ENCODE measurements at regions not wholly inside any gene's neighbourhood (a gene's known extent, or its start where the extent isn't known, plus 50 kb on each side); places are given as distances from the start of the nearest gene placed in this dataset.
"Not testable (repeated sequence)": the region's sequence is repeated elsewhere in the genome, so short reads cannot be mapped to it uniquely, and the experiment has no call there.

- Histone ChIP-seq H3K27me3 (ENCODE audit: control insufficient read depth, insufficient read depth, low read length) (no peaks in the 10 kb centered on the region), H3K36me3 (ENCODE audit: control insufficient read depth, insufficient read depth, low read length) (no peaks in the 10 kb centered on the region), H3K4me1 (ENCODE audit: control insufficient read depth, insufficient read depth, low read length) (no peaks in the 10 kb centered on the region), H3K9ac (ENCODE audit: low read length) (no peak overlapping the region), H3K27ac (ENCODE audit: low read depth, low read length) (no peak overlapping the region), H3K4me3 (ENCODE audit: low read length) (no peak overlapping the region)
These were observed 1662.2 kb upstream of the FLRT2 start for GRCh38 chr14:83867566-83868225.

GRCh38 chr14:83870546-83871270 lies 1659.2 kb upstream of the FLRT2 start:
- Histone ChIP-seq H3K4me1 (ENCODE audit: control insufficient read depth, insufficient read depth, low read length) (peaks cover 4% of the 10 kb centered on the region), H3K36me3 (ENCODE audit: control insufficient read depth, insufficient read depth, low read length) (no peaks in the 10 kb centered on the region), H3K27me3 (ENCODE audit: control insufficient read depth, insufficient read depth, low read length) (no peaks in the 10 kb centered on the region), H3K27ac (ENCODE audit: low read depth, low read length) (no peak overlapping the region), H3K9ac (ENCODE audit: low read length) (no peak overlapping the region), H3K4me3 (ENCODE audit: low read length) (no peak overlapping the region)

GRCh38 chr14:83873669-83874068 lies 1656.3 kb upstream of the FLRT2 start:
- no peak overlapping the region for H3K9ac ChIP-seq (ENCODE audit: low read length)
- no peak overlapping the region for H3K27ac ChIP-seq (ENCODE audit: low read depth, low read length)

GRCh38 chr14:83874662-83875061 lies 1655.3 kb upstream of the FLRT2 start:
- no peaks in the 10 kb centered on the region for H3K36me3 ChIP-seq (ENCODE audit: control insufficient read depth, insufficient read depth, low read length)
- H3K27ac ChIP-seq (ENCODE audit: low read depth, low read length) = no peak overlapping the region
- H3K27me3 ChIP-seq (ENCODE audit: control insufficient read depth, insufficient read depth, low read length) = no peaks in the 10 kb centered on the region
- H3K4me3 ChIP-seq (ENCODE audit: low read length) = no peak overlapping the region
- H3K9ac ChIP-seq (ENCODE audit: low read length) = no peak overlapping the region
- H3K4me1 ChIP-seq (ENCODE audit: control insufficient read depth, insufficient read depth, low read length) = peaks cover 4% of the 10 kb centered on the region

More at GRCh38 chr14:83873669-83874068, 1656.3 kb upstream of the FLRT2 start:
- Histone ChIP-seq H3K4me3 (ENCODE audit: low read length) (no peak overlapping the region), H3K36me3 (ENCODE audit: control insufficient read depth, insufficient read depth, low read length) (no peaks in the 10 kb centered on the region), H3K4me1 (ENCODE audit: control insufficient read depth, insufficient read depth, low read length) (peaks cover 4% of the 10 kb centered on the region), H3K27me3 (ENCODE audit: control insufficient read depth, insufficient read depth, low read length) (no peaks in the 10 kb centered on the region)

- H3K4me3 ChIP-seq (ENCODE audit: low read length) = no peak overlapping the region
- no peak overlapping the region for H3K9ac ChIP-seq (ENCODE audit: low read length)
- no peaks in the 10 kb centered on the region for H3K27me3 ChIP-seq (ENCODE audit: control insufficient read depth, insufficient read depth, low read length)
- no peaks in the 10 kb centered on the region for H3K36me3 ChIP-seq (ENCODE audit: control insufficient read depth, insufficient read depth, low read length)
- no peak overlapping the region for H3K27ac ChIP-seq (ENCODE audit: low read depth, low read length)
- no peaks in the 10 kb centered on the region for H3K4me1 ChIP-seq (ENCODE audit: control insufficient read depth, insufficient read depth, low read length)
These were observed 1646.2 kb upstream of the FLRT2 start for GRCh38 chr14:83883732-83884131.

- no peak overlapping the region for H3K4me3 ChIP-seq (ENCODE audit: low read length)
- no peak overlapping the region for H3K9ac ChIP-seq (ENCODE audit: low read length)
- H3K27me3 ChIP-seq (ENCODE audit: control insufficient read depth, insufficient read depth, low read length) = no peaks in the 10 kb centered on the region
- no peak overlapping the region for H3K27ac ChIP-seq (ENCODE audit: low read depth, low read length)
- H3K36me3 ChIP-seq (ENCODE audit: control insufficient read depth, insufficient read depth, low read length) = no peaks in the 10 kb centered on the region
- no peaks in the 10 kb centered on the region for H3K4me1 ChIP-seq (ENCODE audit: control insufficient read depth, insufficient read depth, low read length)
These were observed 1644.1 kb upstream of the FLRT2 start for GRCh38 chr14:83885837-83886293.

GRCh38 chr14:83887866-83888265 lies 1642.1 kb upstream of the FLRT2 start:
- H3K36me3 ChIP-seq (ENCODE audit: control insufficient read depth, insufficient read depth, low read length) = no peaks in the 10 kb centered on the region
- no peak overlapping the region for H3K4me3 ChIP-seq (ENCODE audit: low read length)
- no peak overlapping the region for H3K9ac ChIP-seq (ENCODE audit: low read length)
- H3K27ac ChIP-seq (ENCODE audit: low read depth, low read length) = no peak overlapping the region
- no peaks in the 10 kb centered on the region for H3K4me1 ChIP-seq (ENCODE audit: control insufficient read depth, insufficient read depth, low read length)
- H3K27me3 ChIP-seq (ENCODE audit: control insufficient read depth, insufficient read depth, low read length) = no peaks in the 10 kb centered on the region

- Histone ChIP-seq H3K4me3 (ENCODE audit: low read length) (no peak overlapping the region), H3K4me1 (ENCODE audit: control insufficient read depth, insufficient read depth, low read length) (no peaks in the 10 kb centered on the region), H3K9ac (ENCODE audit: low read length) (no peak overlapping the region), H3K27me3 (ENCODE audit: control insufficient read depth, insufficient read depth, low read length) (no peaks in the 10 kb centered on the region), H3K27ac (ENCODE audit: low read depth, low read length) (no peak overlapping the region), H3K36me3 (ENCODE audit: control insufficient read depth, insufficient read depth, low read length) (no peaks in the 10 kb centered on the region)
These were observed 1636.5 kb upstream of the FLRT2 start for GRCh38 chr14:83893447-83893846.

GRCh38 chr14:83894568-83894967 lies 1635.4 kb upstream of the FLRT2 start:
- no peak overlapping the region for H3K4me3 ChIP-seq (ENCODE audit: low read length)
- no peaks in the 10 kb centered on the region for H3K4me1 ChIP-seq (ENCODE audit: control insufficient read depth, insufficient read depth, low read length)
- H3K27me3 ChIP-seq (ENCODE audit: control insufficient read depth, insufficient read depth, low read length) = no peaks in the 10 kb centered on the region
- H3K9ac ChIP-seq (ENCODE audit: low read length) = no peak overlapping the region
- H3K36me3 ChIP-seq (ENCODE audit: control insufficient read depth, insufficient read depth, low read length) = no peaks in the 10 kb centered on the region
- H3K27ac ChIP-seq (ENCODE audit: low read depth, low read length) = no peak overlapping the region

- not testable (repeated sequence) for H3K27me3 ChIP-seq (ENCODE audit: control insufficient read depth, insufficient read depth, low read length); H3K4me3 ChIP-seq (ENCODE audit: low read length)
These were observed 1631.4 kb upstream of the FLRT2 start for GRCh38 chr14:83898558-83898957.

GRCh38 chr14:83899706-83900105 lies 1630.2 kb upstream of the FLRT2 start:
- no peak overlapping the region for H3K9ac ChIP-seq (ENCODE audit: low read length)
- H3K4me1 ChIP-seq (ENCODE audit: control insufficient read depth, insufficient read depth, low read length) = no peaks in the 10 kb centered on the region
- H3K27ac ChIP-seq (ENCODE audit: low read depth, low read length) = no peak overlapping the region
- H3K27me3 ChIP-seq (ENCODE audit: control insufficient read depth, insufficient read depth, low read length) = no peaks in the 10 kb centered on the region
- H3K36me3 ChIP-seq (ENCODE audit: control insufficient read depth, insufficient read depth, low read length) = no peaks in the 10 kb centered on the region
- no peak overlapping the region for H3K4me3 ChIP-seq (ENCODE audit: low read length)

More at GRCh38 chr14:83898558-83898957, 1631.4 kb upstream of the FLRT2 start:
- not testable (repeated sequence) for H3K27ac ChIP-seq (ENCODE audit: low read depth, low read length); H3K36me3 ChIP-seq (ENCODE audit: control insufficient read depth, insufficient read depth, low read length); H3K4me1 ChIP-seq (ENCODE audit: control insufficient read depth, insufficient read depth, low read length); H3K9ac ChIP-seq (ENCODE audit: low read length)

- Histone ChIP-seq H3K27me3 (ENCODE audit: control insufficient read depth, insufficient read depth, low read length) (no peaks in the 10 kb centered on the region), H3K36me3 (ENCODE audit: control insufficient read depth, insufficient read depth, low read length) (no peaks in the 10 kb centered on the region), H3K9ac (ENCODE audit: low read length) (no peak overlapping the region), H3K4me1 (ENCODE audit: control insufficient read depth, insufficient read depth, low read length) (no peaks in the 10 kb centered on the region), H3K27ac (ENCODE audit: low read depth, low read length) (no peak overlapping the region), H3K4me3 (ENCODE audit: low read length) (no peak overlapping the region)
These were observed 1624.8 kb upstream of the FLRT2 start for GRCh38 chr14:83905157-83905556.

GRCh38 chr14:83908419-83908818 lies 1621.5 kb upstream of the FLRT2 start:
- Histone ChIP-seq H3K9ac (ENCODE audit: low read length) (no peak overlapping the region), H3K27me3 (ENCODE audit: control insufficient read depth, insufficient read depth, low read length) (no peaks in the 10 kb centered on the region), H3K4me3 (ENCODE audit: low read length) (no peak overlapping the region), H3K27ac (ENCODE audit: low read depth, low read length) (no peak overlapping the region), H3K4me1 (ENCODE audit: control insufficient read depth, insufficient read depth, low read length) (no peaks in the 10 kb centered on the region), H3K36me3 (ENCODE audit: control insufficient read depth, insufficient read depth, low read length) (no peaks in the 10 kb centered on the region)

Data from rectal smooth muscle tissue (tissue), 1 donor.